K562 (cell line): ENCODE measurements at regions not wholly inside any gene's neighbourhood (a gene's known extent, or its start where the extent isn't known, plus 50 kb on each side); places are given as distances from the start of the nearest gene placed in this dataset.

Experiments
- ATAC-seq: fragments of 200-7000 bp; cut with Tn5 transposase; 3 replicates; pipeline ENCODE4 v1.9.1; 2020; ENCODE audit warnings: moderate library complexity
- BruUV-seq: library from RNA; stranded (reverse); fragments of 400-500 nt; replicated peaks from 2 replicates; lab custom pipeline; 2021; lab: Mats Ljungman, UMichigan
- CTCF ChIA-PET: fragments of 300-600 bp; formaldehyde crosslinking; extraction: SDS; loops from one replicate; lab custom pipeline; 2021; ENCODE audit warnings: low intra/inter-chr PET ratio; lab: Yijun Ruan, JAX
- POLR2A ChIA-PET: fragments of 300-600, 350-650 bp; sonication (Branson Sonifier 250); formaldehyde crosslinking; extraction: SDS; loops from one replicate; lab custom pipeline; 2021; ENCODE audit warnings: antibody characterized with exemption, inconsistent platforms; lab: Yijun Ruan, JAX
- DNase-seq, 4 experiments: peaks; one replicate each; pipeline versions ENCODE4 v3.0.0 to v3.0.0-alpha.2; 2011 to 2018; ENCODE audit warnings: low spot score in 3 of 4, mixed read lengths in 3 of 4; ENCODE audit errors: extremely low read depth in 1 of 4
- FAIRE-seq: peaks from 2 replicates; lab custom pipeline; 2011; peaks lifted over from hg19 to GRCh38; lab: Jason Lieb, UNC
- H2AFZ ChIP-seq: 2 replicates; pipeline ENCODE4 v1.6.0; 2011; ENCODE audit warnings: low read depth, low read length, control low read depth, inconsistent platforms
- H3K27ac ChIP-seq: fragments of 200-600 bp; 3 replicates; pipeline ENCODE4 v1.8.0; 2011; ENCODE audit warnings: low read depth, mild to moderate bottlenecking, control low read depth, inconsistent platforms, low read length, moderate library complexity, mixed read lengths; ENCODE audit errors: extremely low read depth
- H3K27me3 ChIP-seq, 2 experiments: fragments of 300-600 bp in 1 of 2; 2 replicates in 1 of 2; 3 replicates in 1 of 2; pipeline versions ENCODE4 v1.6.0 to v1.8.0; 2011; ENCODE audit warnings: inconsistent platforms in 2 of 2, low read length in 2 of 2, mild to moderate bottlenecking in 1 of 2, mixed read lengths in 1 of 2, moderate library complexity in 1 of 2; ENCODE audit not compliant: control insufficient read depth in 2 of 2, insufficient read depth in 2 of 2
- H3K36me3 ChIP-seq: fragments of 300-600 bp; 3 replicates; pipeline ENCODE4 v1.8.0; 2011; ENCODE audit warnings: mild to moderate bottlenecking, low read length, inconsistent platforms; ENCODE audit not compliant: control insufficient read depth, insufficient read depth
- H3K4me1 ChIP-seq, 2 experiments: fragments of 200-600 bp in 1 of 2; replicated peaks in 1 of 2; 2 replicates in 1 of 2; 3 replicates in 1 of 2; pipeline versions ENCODE4 v1.5.1 to v1.8.0; 2011; ENCODE audit warnings: inconsistent platforms in 2 of 2, low read length in 2 of 2, mild to moderate bottlenecking in 1 of 2, mixed read lengths in 1 of 2, moderate library complexity in 1 of 2; ENCODE audit not compliant: control insufficient read depth in 2 of 2, insufficient read depth in 2 of 2
- H3K4me2 ChIP-seq: 2 replicates; pipeline ENCODE4 v1.6.1; 2011; ENCODE audit warnings: low read length, control low read depth, inconsistent platforms, mixed read lengths; ENCODE audit not compliant: insufficient read depth
- H3K4me3 ChIP-seq: fragments of 200-600 bp; sonication (generic), shearing (Covaris generic); 2 replicates; pipeline ENCODE4 v1.5.1; 2016; ENCODE audit warnings: control low read depth, inconsistent platforms
- H3K79me2 ChIP-seq: fragments of 200-600 bp; 3 replicates; pipeline ENCODE4 v1.8.0; 2011; ENCODE audit warnings: low read length, inconsistent platforms; ENCODE audit not compliant: control insufficient read depth, insufficient read depth
- H3K9ac ChIP-seq, 2 experiments: 2 replicates each; pipeline versions ENCODE4 v1.6.0 to v1.6.1; 2011; ENCODE audit warnings: low read depth in 2 of 2, low read length in 2 of 2, control low read depth in 1 of 2, inconsistent platforms in 1 of 2, mild to moderate bottlenecking in 1 of 2, mixed read lengths in 1 of 2; ENCODE audit not compliant: insufficient read depth in 1 of 2
- H3K9me1 ChIP-seq: one replicate; pipeline ENCODE4 v1.6.0; 2011; ENCODE audit warnings: inconsistent platforms, mild to moderate bottlenecking, low read length, moderate library complexity; ENCODE audit not compliant: control insufficient read depth, insufficient read depth
- H3K9me3 ChIP-seq: replicated peaks from 2 replicates; pipeline ENCODE4 v1.5.1; 2011; ENCODE audit warnings: low read depth, low read length, inconsistent platforms; ENCODE audit not compliant: control insufficient read depth, insufficient read depth
- H4K20me1 ChIP-seq: replicated peaks from 2 replicates; pipeline ENCODE4 v1.6.1; 2011; ENCODE audit warnings: low read length, inconsistent platforms, mixed read lengths; ENCODE audit not compliant: control insufficient read depth, insufficient read depth
- CHD1 ChIP-seq: fragments of 200-600 bp; sonication (generic); IDR thresholded peaks from one replicate; pipeline ENCODE4 v1.6.1; 2012; ENCODE audit warnings: mild to moderate bottlenecking, moderate library complexity, low read length, inconsistent platforms
- DPF2 ChIP-seq: fragments of 450-650 bp; IDR thresholded peaks from 2 replicates; pipeline ENCODE4 v1.6.1; 2016
- HMG20A ChIP-seq: fragments of 450-650 bp; formaldehyde crosslinking; conservative IDR thresholded peaks from 2 replicates; pipeline ENCODE4 v1.4.0; 2020; ENCODE audit warnings: mild to moderate bottlenecking, mixed read lengths
- MYC ChIP-seq, 2 experiments: fragments of 250-450 bp in 1 of 2; sonication (Bioruptor Pico) in 1 of 2; IDR thresholded peaks; 2 replicates each; pipeline versions ENCODE4 v1.5.1 to v1.6.1; 2012 to 2021; ENCODE audit warnings: low read depth in 2 of 2, borderline replicate concordance in 1 of 2, improper control_type of control experiment in 1 of 2, low read length in 1 of 2, mild to moderate bottlenecking in 1 of 2, moderate library complexity in 1 of 2
- RBM17 ChIP-seq: fragments of 200-400 bp; formaldehyde crosslinking; IDR thresholded peaks from 2 replicates; pipeline ENCODE4 v1.6.1; 2017; ENCODE audit warnings: low read depth, mild to moderate bottlenecking, low read length, borderline replicate concordance
- REST ChIP-seq, 2 experiments: fragments of 450-650 bp; formaldehyde crosslinking in 1 of 2; IDR thresholded peaks; 2 replicates each; pipeline versions ENCODE4 v1.4.0 to v1.6.1; 2014 to 2020; ENCODE audit warnings: mild to moderate bottlenecking in 2 of 2, borderline replicate concordance in 1 of 2, low read depth in 1 of 2
- TAL1 ChIP-seq: fragments of 450-650 bp; IDR thresholded peaks from 2 replicates; pipeline ENCODE4 v1.6.1; 2016; ENCODE audit warnings: mild to moderate bottlenecking
- TARDBP ChIP-seq: fragments of 450-650 bp; IDR thresholded peaks from 2 replicates; pipeline ENCODE4 v1.6.1; 2016
- ZKSCAN1 ChIP-seq: fragments of 150-350 bp; IDR thresholded peaks from 2 replicates; pipeline ENCODE4 v1.6.1; 2016; ENCODE audit warnings: low read depth, low read length
- ZNF24 ChIP-seq: fragments of 450-650 bp; IDR thresholded peaks from 2 replicates; pipeline ENCODE4 v1.6.1; 2016
- ZNF354B ChIP-seq: fragments of 250-450 bp; sonication (Bioruptor Pico); IDR thresholded peaks from 2 replicates; pipeline ENCODE4 v1.4.0; 2020
- WGBS: fragments of 100-300 bp; shearing (Covaris generic); methylation state at CpG from one replicate; pipeline ENCODE4 v1.1.6; 2016; ENCODE audit warnings: low coverage, mixed read lengths; ENCODE audit not compliant: insufficient coverage; ENCODE audit errors: missing lambda C conversion rate; 5-methylcytosine and 5-hydroxymethylcytosine counted together
- in situ Hi-C: fragments of 300-500 bp; cut with MboI; formaldehyde crosslinking; loops from 4 replicates; pipeline ENCODE4 v1.15.0; 2018; ENCODE audit warnings: inconsistent platforms, mixed read lengths
- intact Hi-C: fragments of 100-400 bp; cut with micrococcal nuclease; formaldehyde crosslinking; loops from 2 replicates; pipeline ENCODE4 v1.14.2; 2022
- TF ChIP-seq, protein P1 (sequence below), 3 experiments: IDR thresholded peaks in 2 of 3; conservative IDR thresholded peaks in 1 of 3; 2 replicates each; pipeline ENCODE4 v1.5.1; 2011 to 2012; ENCODE audit warnings: low read length in 3 of 3, mild to moderate bottlenecking in 3 of 3, control low read depth in 2 of 3, improper control_type of control experiment in 1 of 3, inconsistent platforms in 1 of 3, low read depth in 1 of 3, mixed read lengths in 1 of 3, moderate library complexity in 1 of 3; ENCODE audit not compliant: insufficient read depth in 2 of 3

GRCh38 chr3:3998140-3998922 is 199.1 kb downstream of the LRRN1 start:
- no peaks in the 10 kb centered on the region for H3K9me1 ChIP-seq
- no peak overlapping the region for H3K27ac ChIP-seq
- intact Hi-C loops, result loop anchor here (1.0 kb wide), 2 partner anchors 292 to 798 kb away; no protein-coding TSS in a partner anchor
- no peaks in the 10 kb centered on the region for H3K79me2 ChIP-seq
- H4K20me1 ChIP-seq, result no peaks in the 10 kb centered on the region
- ChIA-PET CTCF (interaction anchor here (1.0 kb wide), 1 partner anchor 797 kb away, joined by 3 read pairs; no protein-coding TSS in a partner anchor), POLR2A (interaction anchor here (1.0 kb wide), 1 partner anchor 274 kb away, joined by 3 read pairs; no protein-coding TSS in a partner anchor)
- WGBS, result 1% methylated on average over 5 of the region's 5 CpGs
- no peaks in the 10 kb centered on the region for H3K4me1 ChIP-seq
- no TSS peak for BruUV-seq
- DNase-seq (peak; percentile 16 to 65 (median 28)), ATAC-seq (peak; percentile 82), FAIRE-seq (peak; percentile 87)
- no peak overlapping the region for H3K4me3 ChIP-seq
- in situ Hi-C loops, result no loop called here
- no peak overlapping the region for H3K9ac ChIP-seq
- H3K4me2 ChIP-seq, result no peak overlapping the region
- H3K36me3 ChIP-seq, result no peaks in the 10 kb centered on the region
- H3K27me3 ChIP-seq, result no peaks in the 10 kb centered on the region
- no peaks in the 10 kb centered on the region for H3K9me3 ChIP-seq
- no peak overlapping the region for H2AFZ ChIP-seq
- TF ChIP-seq RBM17 (no peak), HMG20A (no peak), ZNF24 (0 out of 2 replicates have a peak, but pooled peaks have one; percentile 26), TARDBP (no peak), ZNF354B (CRISPR knock-in tag) (no peak), CHD1 (no peak), TAL1 (0 out of 2 replicates have a peak, but pooled peaks have one; percentile 15), MYC (IDR thresholded peaks at IDR 0.05; ENCODE audit: low read depth, low read length) (no peak), MYC (CRISPR knock-in tag; IDR thresholded peaks at IDR 0.05; ENCODE audit: borderline replicate concordance, low read depth) (no peak), REST (IDR thresholded peaks at IDR 0.05; ENCODE audit: borderline replicate concordance) (peak; percentile 48; the same call in 1 of the 2 replicates), REST (CRISPR knock-in tag; IDR thresholded peaks at IDR 0.05; ENCODE audit: low read depth) (no peak), DPF2 (no peak), ZKSCAN1 (no peak)
- TF ChIP-seq, protein P1, sequence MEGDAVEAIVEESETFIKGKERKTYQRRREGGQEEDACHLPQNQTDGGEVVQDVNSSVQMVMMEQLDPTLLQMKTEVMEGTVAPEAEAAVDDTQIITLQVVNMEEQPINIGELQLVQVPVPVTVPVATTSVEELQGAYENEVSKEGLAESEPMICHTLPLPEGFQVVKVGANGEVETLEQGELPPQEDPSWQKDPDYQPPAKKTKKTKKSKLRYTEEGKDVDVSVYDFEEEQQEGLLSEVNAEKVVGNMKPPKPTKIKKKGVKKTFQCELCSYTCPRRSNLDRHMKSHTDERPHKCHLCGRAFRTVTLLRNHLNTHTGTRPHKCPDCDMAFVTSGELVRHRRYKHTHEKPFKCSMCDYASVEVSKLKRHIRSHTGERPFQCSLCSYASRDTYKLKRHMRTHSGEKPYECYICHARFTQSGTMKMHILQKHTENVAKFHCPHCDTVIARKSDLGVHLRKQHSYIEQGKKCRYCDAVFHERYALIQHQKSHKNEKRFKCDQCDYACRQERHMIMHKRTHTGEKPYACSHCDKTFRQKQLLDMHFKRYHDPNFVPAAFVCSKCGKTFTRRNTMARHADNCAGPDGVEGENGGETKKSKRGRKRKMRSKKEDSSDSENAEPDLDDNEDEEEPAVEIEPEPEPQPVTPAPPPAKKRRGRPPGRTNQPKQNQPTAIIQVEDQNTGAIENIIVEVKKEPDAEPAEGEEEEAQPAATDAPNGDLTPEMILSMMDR (IDR thresholded peaks at IDR 0.05 in 2 of 3, conservative IDR thresholded peaks at IDR 0.05 in 1 of 3; ENCODE audit: insufficient read depth in 2 of 3, low read depth in 1 of 3, low read length in 3 of 3), result peak; percentile 45 to 63 (median 59)
